GM23338 (cell line): ENCODE measurements at regions not wholly inside any gene's neighbourhood (a gene's known extent, or its start where the extent isn't known, plus 50 kb on each side); places are given as distances from the start of the nearest gene placed in this dataset.

Experiments used
- CTCF ChIP-seq, 2 experiments: fragments of 200-600 bp in 1 of 2; sonication (generic) in 1 of 2; conservative IDR thresholded peaks; 2 replicates each; pipeline versions ENCODE4 v1.5.1 to v1.6.1; 2016 to 2017; ENCODE audit warnings: antibody characterized with exemption in 2 of 2, low read depth in 2 of 2, mild to moderate bottlenecking in 2 of 2, moderate library complexity in 1 of 2
- EZH2 ChIP-seq: fragments of 200-600 bp; sonication (generic); IDR thresholded peaks from one replicate; pipeline ENCODE4 v1.8.0; 2017; ENCODE audit warnings: antibody characterized with exemption, mild to moderate bottlenecking, low read depth; ENCODE audit not compliant: unreplicated experiment

GRCh38 chr4:24720436-24720835 lies 74.9 kb upstream of the SOD3 start:
- no peak for TF ChIP-seq CTCF (conservative IDR thresholded peaks at IDR 0.05; ENCODE audit: low read depth in 2 of 2)
- TF ChIP-seq EZH2: no peak
